ENCODE measurements at regions not wholly inside any gene's neighbourhood (a gene's known extent, or its start where the extent isn't known, plus 50 kb on each side); places are given as distances from the start of the nearest gene placed in this dataset.

DNA sequence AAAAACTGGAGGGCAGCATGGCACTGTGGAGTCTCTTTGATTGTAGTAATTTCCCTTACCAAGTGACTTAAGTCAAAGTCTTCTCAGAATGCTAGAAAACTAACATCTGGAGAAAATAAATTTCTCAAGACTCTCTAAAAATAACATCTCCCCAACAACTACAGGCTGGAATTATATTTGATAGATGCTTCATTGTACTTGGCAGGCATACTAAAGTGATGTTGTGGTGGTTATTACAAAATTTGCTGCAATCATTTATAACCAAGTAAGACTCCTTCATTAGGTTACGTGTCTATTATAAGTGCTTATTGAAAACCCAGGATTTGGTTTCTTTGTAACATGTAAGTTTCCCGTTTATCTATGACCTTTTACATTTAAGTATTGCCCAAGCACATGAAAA, 132.9 kb upstream of the NRIP1 start:
- no peaks in the 10 kb centered on the region for H3K27me3 ChIP-seq (ENCODE audit: insufficient read depth, low read length)
- Mint-ChIP-seq H3K27ac (ENCODE audit: unreplicated experiment) (no peak overlapping the region), H3K9me3 (ENCODE audit: unreplicated experiment) (no peaks in the 10 kb centered on the region), H3K4me1 (ENCODE audit: low read depth, unreplicated experiment) (no peaks in the 10 kb centered on the region), H3K36me3 (ENCODE audit: low read depth, unreplicated experiment) (no peaks in the 10 kb centered on the region), H3K27me3 (ENCODE audit: low read depth, unreplicated experiment) (no peaks in the 10 kb centered on the region), H3K4me3 (ENCODE audit: unreplicated experiment) (no peak overlapping the region)
- TF ChIP-seq EZH2 (IDR thresholded peaks at IDR 0.05; ENCODE audit: insufficient read depth, low read length) = no peak
- TF ChIP-seq, protein P1, sequence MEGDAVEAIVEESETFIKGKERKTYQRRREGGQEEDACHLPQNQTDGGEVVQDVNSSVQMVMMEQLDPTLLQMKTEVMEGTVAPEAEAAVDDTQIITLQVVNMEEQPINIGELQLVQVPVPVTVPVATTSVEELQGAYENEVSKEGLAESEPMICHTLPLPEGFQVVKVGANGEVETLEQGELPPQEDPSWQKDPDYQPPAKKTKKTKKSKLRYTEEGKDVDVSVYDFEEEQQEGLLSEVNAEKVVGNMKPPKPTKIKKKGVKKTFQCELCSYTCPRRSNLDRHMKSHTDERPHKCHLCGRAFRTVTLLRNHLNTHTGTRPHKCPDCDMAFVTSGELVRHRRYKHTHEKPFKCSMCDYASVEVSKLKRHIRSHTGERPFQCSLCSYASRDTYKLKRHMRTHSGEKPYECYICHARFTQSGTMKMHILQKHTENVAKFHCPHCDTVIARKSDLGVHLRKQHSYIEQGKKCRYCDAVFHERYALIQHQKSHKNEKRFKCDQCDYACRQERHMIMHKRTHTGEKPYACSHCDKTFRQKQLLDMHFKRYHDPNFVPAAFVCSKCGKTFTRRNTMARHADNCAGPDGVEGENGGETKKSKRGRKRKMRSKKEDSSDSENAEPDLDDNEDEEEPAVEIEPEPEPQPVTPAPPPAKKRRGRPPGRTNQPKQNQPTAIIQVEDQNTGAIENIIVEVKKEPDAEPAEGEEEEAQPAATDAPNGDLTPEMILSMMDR (IDR thresholded peaks at IDR 0.05; ENCODE audit: insufficient read depth, low read depth, low read length) = no peak
- H3K36me3 ChIP-seq (ENCODE audit: insufficient read depth, low read length) = no peaks in the 10 kb centered on the region
- H3K27ac ChIP-seq (ENCODE audit: low read depth, low read length) = no peak overlapping the region
- no peaks in the 10 kb centered on the region for H3K4me1 ChIP-seq (ENCODE audit: insufficient read depth, low read length)
- FAIRE-seq (no peak), DNase-seq (ENCODE audit: low read depth) (no peak)
- no peak overlapping the region for H3K9ac ChIP-seq (ENCODE audit: low read length)
- no peaks in the 10 kb centered on the region for H3K79me2 ChIP-seq (ENCODE audit: insufficient read depth, low read length)
- H4K20me1 ChIP-seq (ENCODE audit: insufficient read depth, low read length) = no peaks in the 10 kb centered on the region
- H3K9me3 ChIP-seq (ENCODE audit: insufficient read depth, low read depth, low read length) = no peaks in the 10 kb centered on the region
- H3K4me2 ChIP-seq (ENCODE audit: low read length) = no peak overlapping the region
- no peak overlapping the region for H3K4me3 ChIP-seq (ENCODE audit: insufficient read depth, low read depth, low read length)
- H2AFZ ChIP-seq (ENCODE audit: low read depth, low read length) = no peak overlapping the region

DNA sequence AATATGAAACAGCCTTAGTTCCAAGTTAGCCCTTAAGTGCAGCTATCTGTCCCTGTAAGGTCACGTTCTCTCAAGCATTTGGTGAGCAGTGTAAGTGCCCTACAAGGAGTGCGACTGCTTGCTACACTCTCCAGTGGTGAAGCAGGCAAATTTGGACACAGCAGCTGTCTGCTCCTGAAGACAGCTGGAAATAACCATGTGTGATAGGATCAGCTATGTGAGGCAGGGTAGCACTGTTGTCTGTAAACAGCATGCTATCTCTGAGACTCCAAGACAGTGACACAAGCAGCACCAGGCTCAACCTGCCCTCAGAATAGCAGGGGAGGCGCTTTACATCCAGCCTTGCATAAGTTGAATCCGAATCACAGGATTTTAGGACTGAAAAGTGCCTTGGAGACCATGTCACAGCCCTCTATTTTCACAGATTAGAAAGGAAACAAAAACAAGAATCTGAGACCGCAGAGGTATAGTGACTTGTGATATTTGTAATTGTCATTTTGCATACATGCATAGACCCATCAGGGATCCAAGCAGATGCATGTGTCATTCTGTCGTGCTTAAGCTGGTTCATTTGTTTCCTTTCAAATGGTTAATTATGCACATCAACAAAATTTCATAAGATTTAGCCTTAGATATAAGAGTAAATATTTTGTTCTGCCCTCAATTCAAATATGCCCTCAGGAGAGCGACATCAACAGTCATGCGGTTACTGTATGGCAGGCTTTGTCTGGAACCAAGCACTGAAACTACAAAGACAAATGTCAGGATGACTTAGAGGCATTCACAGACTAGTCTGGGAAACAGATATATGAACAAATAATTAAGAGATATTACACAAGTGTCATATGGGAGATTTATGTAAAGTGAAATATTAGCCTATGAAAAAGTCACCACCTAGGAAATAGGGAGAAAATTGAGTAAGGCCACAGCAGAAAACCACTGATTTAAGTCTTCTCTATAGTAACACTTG, 134.9 kb upstream of the NRIP1 start:
- Histone ChIP-seq H3K9me3 (ENCODE audit: insufficient read depth, low read depth, low read length) (no peaks in the 10 kb centered on the region), H2AFZ (ENCODE audit: low read depth, low read length) (peak overlapping the region; percentile 29), H3K4me2 (ENCODE audit: low read length) (no peak overlapping the region), H4K20me1 (ENCODE audit: insufficient read depth, low read length) (no peaks in the 10 kb centered on the region), H3K27me3 (ENCODE audit: insufficient read depth, low read length) (no peaks in the 10 kb centered on the region), H3K27ac (ENCODE audit: low read depth, low read length) (no peak overlapping the region), H3K4me1 (ENCODE audit: insufficient read depth, low read length) (no peaks in the 10 kb centered on the region), H3K79me2 (ENCODE audit: insufficient read depth, low read length) (no peaks in the 10 kb centered on the region), H3K4me3 (ENCODE audit: insufficient read depth, low read depth, low read length) (no peak overlapping the region), H3K9ac (ENCODE audit: low read length) (no peak overlapping the region), H3K36me3 (ENCODE audit: insufficient read depth, low read length) (no peaks in the 10 kb centered on the region)
- no peak overlapping the region for H3K4me3 Mint-ChIP-seq (ENCODE audit: unreplicated experiment)
- no peak overlapping the region for H3K27ac Mint-ChIP-seq (ENCODE audit: unreplicated experiment)
- no peak for FAIRE-seq
- H3K9me3 Mint-ChIP-seq (ENCODE audit: unreplicated experiment) = no peaks in the 10 kb centered on the region
- TF ChIP-seq, protein P1 (IDR thresholded peaks at IDR 0.05; ENCODE audit: insufficient read depth, low read depth, low read length) = no peak
- no peak for TF ChIP-seq EZH2 (IDR thresholded peaks at IDR 0.05; ENCODE audit: insufficient read depth, low read length)
- no peak for DNase-seq (ENCODE audit: low read depth)
- no peaks in the 10 kb centered on the region for H3K27me3 Mint-ChIP-seq (ENCODE audit: low read depth, unreplicated experiment)
- no peaks in the 10 kb centered on the region for H3K4me1 Mint-ChIP-seq (ENCODE audit: low read depth, unreplicated experiment)
- no peaks in the 10 kb centered on the region for H3K36me3 Mint-ChIP-seq (ENCODE audit: low read depth, unreplicated experiment)

DNA sequence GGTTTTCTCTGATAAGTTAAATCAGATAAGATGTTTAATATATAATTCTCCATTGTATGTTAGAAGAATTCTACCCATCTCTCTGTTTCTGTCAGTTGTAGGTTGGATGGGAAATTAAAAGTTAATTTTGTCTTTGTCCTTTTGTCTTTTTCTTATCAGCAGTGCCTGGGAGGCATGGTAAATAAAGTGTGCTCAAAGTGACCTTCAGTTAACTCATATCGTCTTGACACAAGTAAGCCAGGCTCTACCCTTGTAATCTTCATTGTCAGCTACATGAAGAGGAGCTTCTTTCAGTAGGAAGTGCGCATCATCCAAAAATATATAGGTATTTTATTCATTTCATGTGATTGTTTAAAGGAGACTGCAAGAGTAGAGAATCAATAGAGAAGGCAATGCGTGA, 138.9 kb upstream of the NRIP1 start:
- Histone ChIP-seq H3K9me3 (ENCODE audit: insufficient read depth, low read depth, low read length) (no peaks in the 10 kb centered on the region), H3K4me1 (ENCODE audit: insufficient read depth, low read length) (no peaks in the 10 kb centered on the region), H3K79me2 (ENCODE audit: insufficient read depth, low read length) (no peaks in the 10 kb centered on the region), H3K4me3 (ENCODE audit: insufficient read depth, low read depth, low read length) (no peak overlapping the region), H3K27ac (ENCODE audit: low read depth, low read length) (no peak overlapping the region), H3K4me2 (ENCODE audit: low read length) (no peak overlapping the region), H3K9ac (ENCODE audit: low read length) (no peak overlapping the region), H2AFZ (ENCODE audit: low read depth, low read length) (no peak overlapping the region), H4K20me1 (ENCODE audit: insufficient read depth, low read length) (no peaks in the 10 kb centered on the region), H3K27me3 (ENCODE audit: insufficient read depth, low read length) (no peaks in the 10 kb centered on the region), H3K36me3 (ENCODE audit: insufficient read depth, low read length) (no peaks in the 10 kb centered on the region)
- Mint-ChIP-seq H3K4me3 (ENCODE audit: unreplicated experiment) (no peak overlapping the region), H3K9me3 (ENCODE audit: unreplicated experiment) (no peaks in the 10 kb centered on the region), H3K27me3 (ENCODE audit: low read depth, unreplicated experiment) (no peaks in the 10 kb centered on the region), H3K27ac (ENCODE audit: unreplicated experiment) (no peak overlapping the region), H3K36me3 (ENCODE audit: low read depth, unreplicated experiment) (no peaks in the 10 kb centered on the region), H3K4me1 (ENCODE audit: low read depth, unreplicated experiment) (no peaks in the 10 kb centered on the region)
- no peak for DNase-seq (ENCODE audit: low read depth)
- TF ChIP-seq, protein P1 (IDR thresholded peaks at IDR 0.05; ENCODE audit: insufficient read depth, low read depth, low read length) = no peak
- FAIRE-seq = no peak

All from astrocyte (in vitro differentiated cells and primary cell).